NCI-H774 (cell line): ENCODE measurements at regions not wholly inside any gene's neighbourhood (a gene's known extent, or its start where the extent isn't known, plus 50 kb on each side); places are given as distances from the start of the nearest gene placed in this dataset.
"Not testable (repeated sequence)": the region's sequence is repeated elsewhere in the genome, so short reads cannot be mapped to it uniquely, and the experiment has no call there.

Source experiments
- DNase-seq: peaks from one replicate; lab custom pipeline; 2025; lab: John Stamatoyannopoulos, UW

GRCh38 chr7:106448992-106449859, 164.4 kb upstream of the NAMPT start:
- DNase-seq: no peak

- DNase-seq: no peak
Observed at GRCh38 chr7:106448346-106448991, 163.7 kb upstream of the NAMPT start.

GRCh38 chr7:106447318-106447847, 162.6 kb upstream of the NAMPT start:
- no peak for DNase-seq

- not testable (repeated sequence) for DNase-seq
Observed at GRCh38 chr7:106445366-106445765, 160.6 kb upstream of the NAMPT start.

- DNase-seq: no peak
Observed at GRCh38 chr7:106444068-106444655, 159.4 kb upstream of the NAMPT start.

- DNase-seq: no peak
Observed at GRCh38 chr7:106443156-106443555, 158.4 kb upstream of the NAMPT start.

- no peak for DNase-seq
Observed at GRCh38 chr7:106442476-106442875, 157.7 kb upstream of the NAMPT start.

GRCh38 chr7:106441343-106441742, 156.6 kb upstream of the NAMPT start:
- not testable (repeated sequence) for DNase-seq

GRCh38 chr7:106436933-106437332, 152.2 kb upstream of the NAMPT start:
- not testable (repeated sequence) for DNase-seq

GRCh38 chr7:106433377-106433776, 148.6 kb upstream of the NAMPT start:
- no peak for DNase-seq

GRCh38 chr7:106430535-106431455, 146.0 kb upstream of the NAMPT start:
- no peak for DNase-seq

GRCh38 chr7:106430103-106430502, 145.3 kb upstream of the NAMPT start:
- DNase-seq: no peak

- DNase-seq: no peak
Observed at GRCh38 chr7:106426803-106427202, 142.0 kb upstream of the NAMPT start.

- DNase-seq: no peak
Observed at GRCh38 chr7:106425017-106425719, 140.4 kb upstream of the NAMPT start.

GRCh38 chr7:106424476-106425016, 139.8 kb upstream of the NAMPT start:
- DNase-seq: no peak

GRCh38 chr7:106423821-106424475, 139.2 kb upstream of the NAMPT start:
- DNase-seq: no peak

- no peak for DNase-seq
Observed at GRCh38 chr7:106423111-106423510, 138.3 kb upstream of the NAMPT start.

- DNase-seq: peak; percentile 9
Observed at GRCh38 chr7:106421181-106421762, 136.5 kb upstream of the NAMPT start.

- no peak for DNase-seq
Observed at GRCh38 chr7:106420736-106421135, 136.0 kb upstream of the NAMPT start.

GRCh38 chr7:106420210-106420609, 135.4 kb upstream of the NAMPT start:
- no peak for DNase-seq
